ENCODE measurements at regions not wholly inside any gene's neighbourhood (a gene's known extent, or its start where the extent isn't known, plus 50 kb on each side); places are given as distances from the start of the nearest gene placed in this dataset.

DNA sequence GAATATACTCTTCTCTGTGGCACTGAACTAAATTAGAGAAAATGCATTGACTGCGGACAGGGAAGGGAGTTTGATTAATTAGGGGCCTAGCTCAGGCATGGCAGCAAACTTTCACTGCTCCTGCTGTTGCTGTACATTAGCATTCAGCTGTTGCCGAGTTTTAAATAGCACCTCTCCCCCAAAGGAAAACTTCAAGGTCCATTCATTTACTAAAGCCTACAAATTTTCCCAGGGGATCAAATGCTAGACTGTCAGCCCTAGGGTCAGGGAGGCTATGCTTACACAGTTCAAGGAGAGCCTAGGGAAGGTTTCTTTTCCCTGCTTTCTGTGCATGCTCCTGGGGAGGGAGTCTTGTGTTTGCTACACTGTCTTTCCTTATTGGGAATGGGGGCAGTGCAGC lies 60.0 kb upstream of the GZMB start:
- no peak overlapping the region for H3K4me3 ChIP-seq (ENCODE audit: low read depth, low read length)
- DNase-seq (ENCODE audit: low read depth) = no peak
- TF ChIP-seq, protein P1, sequence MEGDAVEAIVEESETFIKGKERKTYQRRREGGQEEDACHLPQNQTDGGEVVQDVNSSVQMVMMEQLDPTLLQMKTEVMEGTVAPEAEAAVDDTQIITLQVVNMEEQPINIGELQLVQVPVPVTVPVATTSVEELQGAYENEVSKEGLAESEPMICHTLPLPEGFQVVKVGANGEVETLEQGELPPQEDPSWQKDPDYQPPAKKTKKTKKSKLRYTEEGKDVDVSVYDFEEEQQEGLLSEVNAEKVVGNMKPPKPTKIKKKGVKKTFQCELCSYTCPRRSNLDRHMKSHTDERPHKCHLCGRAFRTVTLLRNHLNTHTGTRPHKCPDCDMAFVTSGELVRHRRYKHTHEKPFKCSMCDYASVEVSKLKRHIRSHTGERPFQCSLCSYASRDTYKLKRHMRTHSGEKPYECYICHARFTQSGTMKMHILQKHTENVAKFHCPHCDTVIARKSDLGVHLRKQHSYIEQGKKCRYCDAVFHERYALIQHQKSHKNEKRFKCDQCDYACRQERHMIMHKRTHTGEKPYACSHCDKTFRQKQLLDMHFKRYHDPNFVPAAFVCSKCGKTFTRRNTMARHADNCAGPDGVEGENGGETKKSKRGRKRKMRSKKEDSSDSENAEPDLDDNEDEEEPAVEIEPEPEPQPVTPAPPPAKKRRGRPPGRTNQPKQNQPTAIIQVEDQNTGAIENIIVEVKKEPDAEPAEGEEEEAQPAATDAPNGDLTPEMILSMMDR (conservative IDR thresholded peaks at IDR 0.05; ENCODE audit: low read depth, low read length) = no peak

DNA sequence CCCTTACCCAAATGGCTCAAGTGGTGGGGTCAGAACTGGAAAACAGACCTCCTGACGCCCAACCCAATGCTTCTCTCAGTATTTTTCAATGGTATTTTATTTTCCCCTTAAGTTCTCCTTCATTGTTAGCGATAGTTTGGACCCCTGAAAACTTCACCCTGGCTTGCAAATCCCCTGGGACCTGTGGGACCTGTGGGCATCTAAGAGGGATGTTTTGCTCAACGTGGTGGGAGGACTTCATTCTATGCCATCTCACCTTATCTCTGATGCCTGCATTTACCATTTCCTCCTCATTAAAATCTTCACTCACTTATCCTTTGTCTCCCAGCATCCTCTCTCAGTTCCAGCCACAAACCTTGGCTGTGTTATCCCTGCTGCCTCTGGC lies 59.4 kb upstream of the GZMB start:
- TF ChIP-seq, protein P1 (conservative IDR thresholded peaks at IDR 0.05; ENCODE audit: low read depth, low read length) = no peak
- H3K4me3 ChIP-seq (ENCODE audit: low read depth, low read length) = no peak overlapping the region

DNA sequence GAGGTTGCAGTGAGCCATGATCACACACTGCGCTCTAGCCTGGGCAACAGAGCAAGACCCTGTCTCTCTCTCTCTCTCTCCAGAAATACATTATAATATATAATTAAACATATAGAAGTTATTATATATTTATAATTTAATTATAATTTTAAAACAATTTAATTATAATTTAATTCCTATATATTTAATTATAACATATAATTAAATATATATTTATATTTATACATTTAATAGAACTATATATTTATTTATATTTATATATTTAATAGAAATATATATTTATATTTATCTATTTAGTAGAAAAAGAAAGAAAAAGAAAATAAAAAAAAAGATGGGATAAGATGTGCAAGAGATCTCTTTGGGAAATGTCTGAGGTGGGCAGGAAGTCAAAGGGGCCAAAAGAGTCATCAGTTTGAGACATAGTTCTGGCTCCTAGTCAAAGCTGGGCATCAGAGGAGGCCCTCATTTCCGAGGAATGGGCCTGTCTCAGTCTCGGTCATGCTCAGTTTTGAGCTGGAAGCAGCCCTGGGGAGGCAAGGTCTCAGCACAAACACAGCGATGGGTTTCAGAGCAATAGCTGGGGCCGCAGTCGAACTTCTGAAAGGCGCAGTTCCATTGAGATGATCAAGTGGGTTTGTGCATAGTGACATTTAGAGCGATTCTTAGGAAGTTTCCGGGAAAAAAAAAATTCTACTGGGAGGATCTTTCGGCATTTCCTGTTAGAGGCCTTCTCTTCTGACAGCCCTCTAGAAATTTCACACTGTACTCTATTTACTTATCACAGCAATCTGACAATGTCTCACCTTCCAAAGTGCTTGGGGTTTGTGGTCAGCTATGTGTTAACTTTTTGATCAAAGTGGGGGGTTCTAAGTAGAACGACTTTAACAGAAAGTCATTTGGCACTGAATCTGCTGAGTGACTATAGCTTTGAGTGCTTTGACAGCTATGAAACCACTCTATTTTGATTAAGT lies 58.7 kb upstream of the GZMB start:
- TF ChIP-seq, protein P1 (conservative IDR thresholded peaks at IDR 0.05; ENCODE audit: low read depth, low read length) = no peak
- H3K4me3 ChIP-seq (ENCODE audit: low read depth, low read length) = no peak overlapping the region
- DNase-seq (ENCODE audit: low read depth) = no peak

More for the DNA sequence above, 59.4 kb upstream of the GZMB start:
- no peak for DNase-seq (ENCODE audit: low read depth)

DNA sequence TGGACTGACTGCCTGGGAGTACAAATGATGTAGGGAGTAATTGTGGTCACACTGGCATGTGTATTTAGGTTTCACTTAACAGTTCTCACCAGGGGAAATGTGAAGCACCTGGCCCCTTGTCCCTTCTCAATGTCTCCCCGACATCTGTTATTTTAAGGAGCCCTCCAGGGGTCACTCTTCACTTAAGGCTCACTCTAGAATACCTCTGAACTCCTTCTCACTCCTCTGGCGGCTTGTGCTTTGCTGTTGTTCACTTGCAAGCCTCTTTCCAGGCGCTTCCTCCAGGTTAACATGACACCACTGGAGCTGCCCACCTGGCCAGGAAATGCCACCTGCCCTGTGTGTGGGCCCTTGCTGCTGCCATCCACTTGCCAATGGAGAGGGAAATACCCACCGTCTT lies 56.5 kb upstream of the GZMB start:
- TF ChIP-seq, protein P1 (conservative IDR thresholded peaks at IDR 0.05; ENCODE audit: low read depth, low read length) = no peak
- no peak for DNase-seq (ENCODE audit: low read depth)
- no peak overlapping the region for H3K4me3 ChIP-seq (ENCODE audit: low read depth, low read length)

DNA sequence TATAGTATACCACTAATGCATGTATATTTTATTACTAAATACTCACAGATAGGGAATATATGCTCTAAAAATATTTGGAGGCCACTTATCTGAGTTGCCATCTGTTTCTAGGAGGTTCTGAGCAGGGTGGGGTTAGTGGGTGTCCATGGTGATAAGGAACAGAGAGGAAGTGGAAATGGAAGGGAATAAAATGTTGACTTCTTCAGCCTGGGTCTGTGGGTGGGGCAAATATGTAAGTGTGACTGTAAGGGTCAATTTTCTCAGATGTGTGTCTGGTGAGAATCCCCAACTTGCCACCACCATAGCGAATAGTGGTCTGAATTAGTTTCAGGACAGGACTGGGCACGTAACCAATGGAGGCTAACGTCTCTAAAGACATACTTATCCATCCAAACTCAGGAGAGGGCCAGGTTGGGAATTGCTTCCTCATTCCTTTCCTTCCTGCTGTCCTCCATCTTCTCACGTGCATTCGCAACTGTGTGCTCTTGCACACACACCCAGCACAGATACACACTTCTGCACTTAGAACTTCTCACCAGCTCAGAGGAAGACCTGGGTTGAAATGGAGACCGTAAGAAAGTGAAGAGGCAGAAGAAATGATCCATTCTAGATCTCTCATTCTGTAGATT lies 54.2 kb upstream of the GZMB start:
- no peak overlapping the region for H3K4me3 ChIP-seq (ENCODE audit: low read depth, low read length)
- no peak for DNase-seq (ENCODE audit: low read depth)
- TF ChIP-seq, protein P1 (conservative IDR thresholded peaks at IDR 0.05; ENCODE audit: low read depth, low read length) = no peak

Data from epithelial cell of proximal tubule (primary cell).